AG09319 (cell line): ENCODE measurements at regions not wholly inside any gene's neighbourhood (a gene's known extent, or its start where the extent isn't known, plus 50 kb on each side); places are given as distances from the start of the nearest gene placed in this dataset.

Source experiments
- DNase-seq: peaks from one replicate; pipeline ENCODE4 v3.0.0-alpha.2; 2010; ENCODE audit warnings: low read depth; ENCODE audit errors: extremely low read depth
- CTCF ChIP-seq: IDR thresholded peaks from 2 replicates; pipeline ENCODE4 v1.5.1; 2011; ENCODE audit warnings: low read depth, mild to moderate bottlenecking, inconsistent platforms, low read length, moderate library complexity

DNA sequence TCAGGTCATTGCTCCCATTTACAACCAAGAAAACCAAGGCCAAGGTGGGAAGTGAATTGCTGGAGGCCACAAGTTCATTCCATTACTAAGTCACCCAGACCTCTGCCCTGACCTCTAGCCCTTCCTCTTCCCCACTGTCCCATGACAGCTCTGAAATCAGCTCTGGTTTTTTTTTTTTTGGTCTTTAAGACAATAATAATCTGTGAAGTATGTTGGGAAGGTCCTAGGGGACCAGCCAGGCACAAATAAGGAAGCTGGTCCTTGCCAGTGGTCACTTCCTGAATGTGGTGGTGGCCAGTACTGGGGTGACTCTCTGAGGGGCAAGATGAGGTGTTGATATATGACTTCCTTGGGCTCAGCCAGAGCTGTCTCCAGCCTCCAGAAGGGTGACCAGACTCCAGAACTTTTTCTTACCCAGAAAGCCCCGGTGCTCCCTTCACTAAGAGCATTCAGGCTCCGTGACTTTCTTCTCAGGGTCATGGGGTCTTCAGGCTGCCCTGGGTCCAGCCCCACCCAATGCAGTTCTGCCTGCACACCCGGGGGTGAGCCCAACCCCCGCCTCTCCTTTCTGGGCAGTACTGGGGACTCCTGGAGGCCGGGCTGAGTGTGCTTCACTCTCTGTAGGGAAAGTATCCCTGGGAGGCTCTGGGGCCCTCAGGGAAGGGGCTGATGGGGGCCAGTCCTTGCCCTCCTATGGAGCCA, 159.6 kb downstream of the PTPRU start:
- no peak for TF ChIP-seq CTCF
- DNase-seq, result no peak

- DNase-seq, result no peak
- no peak for TF ChIP-seq CTCF
These were observed 158.4 kb downstream of the PTPRU start for GRCh38 chr1:29394521-29395225.

- TF ChIP-seq CTCF, result no peak
- DNase-seq, result no peak
These were observed 157.1 kb downstream of the PTPRU start for GRCh38 chr1:29393451-29393826.

DNA sequence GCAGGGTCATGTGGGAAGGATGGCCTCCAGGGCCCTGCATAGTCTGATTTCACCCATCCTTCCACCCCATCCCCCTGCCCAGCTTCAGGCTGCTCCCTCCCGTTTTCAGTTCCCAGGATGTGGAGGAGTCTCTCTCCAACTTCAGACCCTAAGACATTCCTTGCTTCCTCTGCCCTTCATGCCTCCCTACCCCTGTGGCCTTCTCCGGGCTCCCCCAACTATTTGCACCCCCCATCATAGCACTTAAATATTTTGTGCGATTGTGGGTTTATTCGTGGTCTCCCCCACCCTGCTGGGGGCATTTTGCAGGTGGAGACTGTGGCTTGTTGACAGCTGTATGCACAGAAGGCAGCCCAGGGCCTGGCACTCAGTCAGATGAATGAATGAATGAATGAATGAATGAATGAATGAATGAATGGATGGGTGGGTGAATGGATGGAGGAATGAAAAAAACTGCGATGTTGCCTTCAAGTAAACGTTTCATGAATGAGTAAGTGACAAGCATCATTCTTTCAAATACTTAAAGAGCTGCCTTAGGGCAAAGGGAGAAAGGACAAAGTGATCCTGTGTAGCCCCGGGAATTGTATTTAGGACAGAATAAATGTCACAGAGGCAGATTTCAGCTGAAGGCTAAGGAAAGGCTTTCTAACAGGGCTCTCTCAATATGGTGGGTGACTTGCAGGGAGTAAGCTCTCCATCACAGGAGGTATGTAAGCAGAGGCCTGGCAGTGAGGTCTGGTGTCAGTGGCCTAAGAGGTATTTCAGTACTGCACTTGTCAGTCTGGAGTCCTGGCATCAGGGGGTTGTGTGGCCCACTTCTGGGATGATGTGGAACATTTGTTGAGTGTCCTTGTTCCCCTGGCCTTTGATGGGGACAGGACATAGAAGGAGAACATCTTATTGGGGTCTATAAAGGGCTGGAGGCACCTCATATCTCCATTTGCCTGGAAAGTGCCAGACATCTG, 156.4 kb downstream of the PTPRU start:
- DNase-seq, result no peak
- no peak for TF ChIP-seq CTCF

- DNase-seq, result no peak
- TF ChIP-seq CTCF, result no peak
These were observed 155.7 kb downstream of the PTPRU start for GRCh38 chr1:29392036-29392435.

DNA sequence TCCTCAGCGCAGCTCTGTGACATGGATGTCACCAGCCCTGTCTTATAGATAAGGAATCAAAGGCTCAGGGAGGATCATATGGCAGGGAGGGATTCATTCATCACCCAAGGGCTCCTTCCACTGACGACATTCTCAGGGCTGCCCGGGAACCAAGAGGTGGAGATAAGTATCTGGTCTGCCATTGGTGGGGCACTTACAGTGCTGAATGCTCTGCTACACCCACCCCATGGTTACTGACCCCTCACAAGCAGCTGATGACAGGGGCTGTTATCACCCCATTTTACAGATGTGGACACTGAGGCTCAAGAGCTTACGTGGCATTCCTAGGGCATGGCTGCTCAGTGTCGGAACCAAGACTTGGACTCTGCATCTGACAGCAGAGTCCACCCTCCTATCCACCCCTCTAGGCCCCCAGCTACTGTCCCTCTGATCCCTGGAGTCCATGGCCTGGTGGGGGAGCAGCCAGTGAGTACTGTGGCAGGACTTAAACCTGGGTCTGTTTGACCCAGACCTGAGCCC, 155.1 kb downstream of the PTPRU start:
- no peak for TF ChIP-seq CTCF
- DNase-seq, result no peak
